Muscle of leg (tissue), 3 donors: ENCODE measurements at regions not wholly inside any gene's neighbourhood (a gene's known extent, or its start where the extent isn't known, plus 50 kb on each side); places are given as distances from the start of the nearest gene placed in this dataset.
"Not testable (repeated sequence)": the region's sequence is repeated elsewhere in the genome, so short reads cannot be mapped to it uniquely, and the experiment has no call there.

ENCODE experiments used
- DNase-seq: peaks from one replicate; pipeline ENCODE4 v3.0.0; 2013
- H3K27ac ChIP-seq: one replicate; pipeline ENCODE4 v1.5.1; 2013; ENCODE audit warnings: mild to moderate bottlenecking, low read length, control low read depth
- H3K27me3 ChIP-seq: one replicate; pipeline ENCODE4 v1.6.1; 2013; ENCODE audit warnings: low read length; ENCODE audit not compliant: control insufficient read depth, insufficient read depth
- H3K36me3 ChIP-seq: one replicate; pipeline ENCODE4 v1.6.1; 2013; ENCODE audit warnings: low read length; ENCODE audit not compliant: control insufficient read depth, insufficient read depth
- H3K4me1 ChIP-seq: one replicate; pipeline ENCODE4 v1.6.1; 2013; ENCODE audit warnings: low read length; ENCODE audit not compliant: control insufficient read depth, insufficient read depth
- H3K4me3 ChIP-seq: one replicate; pipeline ENCODE4 v1.5.1; 2013; ENCODE audit warnings: low read length, control low read depth
- H3K9me3 ChIP-seq: replicated peaks from 2 replicates; pipeline ENCODE4 v1.6.1; 2013; ENCODE audit warnings: low read depth, low read length; ENCODE audit not compliant: control insufficient read depth
- WGBS: methylation state at CpG from one replicate; pipeline ENCODE4 v1.1.5; 2013; ENCODE audit warnings: missing lambda C conversion rate; ENCODE audit not compliant: insufficient coverage; 5-methylcytosine and 5-hydroxymethylcytosine counted together

- no peak for DNase-seq
- no peaks in the 10 kb centered on the region for H3K27me3 ChIP-seq
- 90% methylated on average over 3 of the region's 3 CpGs for WGBS
- H3K4me1 ChIP-seq, result no peaks in the 10 kb centered on the region
- H3K9me3 ChIP-seq, result no peaks in the 10 kb centered on the region
- H3K4me3 ChIP-seq, result no peak overlapping the region
- no peak overlapping the region for H3K27ac ChIP-seq
- no peaks in the 10 kb centered on the region for H3K36me3 ChIP-seq
Observed at GRCh38 chr2:167729911-167730310, 517.5 kb downstream of the STK39 start.

DNA sequence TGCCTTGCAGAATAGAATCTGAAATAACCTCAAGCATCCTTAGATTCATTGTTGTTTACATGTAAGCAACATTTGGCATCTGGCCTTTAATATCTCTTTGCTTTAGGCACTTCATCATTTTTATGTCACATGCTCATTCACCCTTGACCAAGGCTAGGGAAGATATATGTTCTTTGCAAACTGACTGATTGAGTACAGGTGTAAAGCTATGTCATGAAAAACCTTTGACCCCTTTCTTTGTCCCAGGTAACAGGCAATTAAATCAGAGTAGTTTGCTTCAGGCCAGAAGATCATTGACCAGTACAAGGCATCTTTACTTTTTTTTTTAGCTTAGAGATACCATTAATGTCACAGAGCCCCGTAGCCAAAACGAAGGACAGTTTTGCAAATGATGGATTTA is 520.6 kb downstream of the STK39 start:
- H3K36me3 ChIP-seq, result no peaks in the 10 kb centered on the region
- H3K4me1 ChIP-seq, result no peaks in the 10 kb centered on the region
- no peak overlapping the region for H3K4me3 ChIP-seq
- H3K9me3 ChIP-seq, result no peaks in the 10 kb centered on the region
- WGBS, result no CpG with 5 or more reads among the region's 2 CpGs
- no peak for DNase-seq
- H3K27ac ChIP-seq, result no peak overlapping the region
- H3K27me3 ChIP-seq, result no peaks in the 10 kb centered on the region

GRCh38 chr2:167721593-167721992 is 525.8 kb downstream of the STK39 start:
- DNase-seq, result no peak
- 88% methylated on average over 1 of the region's 3 CpGs for WGBS

DNA sequence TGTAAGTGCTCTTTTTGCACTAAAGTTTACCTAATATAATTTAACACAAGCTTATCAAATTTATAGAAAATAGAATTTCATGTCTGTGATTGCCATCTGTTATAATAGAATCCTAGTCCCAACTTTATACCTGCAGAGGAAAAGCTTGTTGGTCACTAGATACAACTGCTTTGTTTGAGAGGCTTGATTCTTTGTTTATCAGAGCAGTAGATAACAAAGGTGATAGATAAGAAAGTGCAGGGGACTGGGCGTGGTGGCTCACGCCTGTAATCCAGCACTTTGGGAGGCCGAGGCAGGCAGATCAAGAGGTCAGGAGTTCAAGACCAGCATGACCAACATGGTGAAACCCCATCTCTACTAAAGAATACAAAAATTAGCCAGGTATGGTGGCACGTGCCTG is 528.0 kb downstream of the STK39 start:
- WGBS, result 82% methylated on average over 2 of the region's 4 CpGs
- H3K4me1 ChIP-seq, result no peaks in the 10 kb centered on the region
- no peaks in the 10 kb centered on the region for H3K27me3 ChIP-seq
- no peaks in the 10 kb centered on the region for H3K36me3 ChIP-seq
- no peak overlapping the region for H3K4me3 ChIP-seq
- no peaks in the 10 kb centered on the region for H3K9me3 ChIP-seq
- no peak overlapping the region for H3K27ac ChIP-seq
- DNase-seq, result no peak

More at GRCh38 chr2:167721593-167721992, 525.8 kb downstream of the STK39 start:
- Histone ChIP-seq H3K9me3 (no peaks in the 10 kb centered on the region), H3K27me3 (no peaks in the 10 kb centered on the region), H3K4me3 (no peak overlapping the region), H3K4me1 (no peaks in the 10 kb centered on the region), H3K27ac (no peak overlapping the region), H3K36me3 (no peaks in the 10 kb centered on the region)

DNA sequence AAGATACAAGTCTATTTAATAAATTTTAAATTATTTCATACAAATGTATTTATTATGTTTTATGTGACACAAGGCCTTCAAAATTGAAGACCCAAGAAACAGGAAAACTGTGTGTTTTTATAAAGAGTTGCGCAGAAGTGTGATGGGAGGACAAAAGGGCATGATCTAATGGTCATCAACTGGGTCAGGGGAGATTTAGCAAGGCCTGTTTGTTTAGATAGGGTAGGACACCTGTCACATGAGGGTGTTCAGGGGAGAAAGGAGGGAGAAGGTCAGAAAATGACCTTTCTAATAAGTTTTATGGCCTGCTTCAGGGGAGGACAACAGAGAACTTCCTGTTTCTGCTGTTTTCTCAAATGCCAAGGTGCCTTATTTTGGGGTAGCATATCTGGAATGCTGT is 528.8 kb downstream of the STK39 start:
- H3K36me3 ChIP-seq, result no peaks in the 10 kb centered on the region
- H3K4me3 ChIP-seq, result no peak overlapping the region
- DNase-seq, result no peak
- no peaks in the 10 kb centered on the region for H3K9me3 ChIP-seq
- no peak overlapping the region for H3K27ac ChIP-seq
- H3K27me3 ChIP-seq, result no peaks in the 10 kb centered on the region
- H3K4me1 ChIP-seq, result no peaks in the 10 kb centered on the region
- WGBS, result 100% methylated on average over 1 of the region's 1 CpG

GRCh38 chr2:167715932-167716331 is 531.5 kb downstream of the STK39 start:
- Histone ChIP-seq H3K9me3 (no peaks in the 10 kb centered on the region), H3K4me1 (no peaks in the 10 kb centered on the region), H3K27me3 (no peaks in the 10 kb centered on the region), H3K4me3 (no peak overlapping the region), H3K36me3 (no peaks in the 10 kb centered on the region), H3K27ac (no peak overlapping the region)
- DNase-seq, result no peak
- 79% methylated on average over 20 of the region's 29 CpGs for WGBS

- 78% methylated on average over 2 of the region's 4 CpGs for WGBS
- DNase-seq, H3K27me3 ChIP-seq, H3K4me1 ChIP-seq, H3K4me3 ChIP-seq, H3K36me3 ChIP-seq, H3K9me3 ChIP-seq, H3K27ac ChIP-seq: not testable (repeated sequence)
Observed at GRCh38 chr2:167715498-167715897, 531.9 kb downstream of the STK39 start.

GRCh38 chr2:167712275-167712674 is 535.1 kb downstream of the STK39 start:
- no peaks in the 10 kb centered on the region for H3K4me1 ChIP-seq
- H3K9me3 ChIP-seq, result no peaks in the 10 kb centered on the region
- no peak overlapping the region for H3K27ac ChIP-seq
- no peaks in the 10 kb centered on the region for H3K36me3 ChIP-seq
- H3K4me3 ChIP-seq, result no peak overlapping the region
- peak; percentile 21 for DNase-seq
- H3K27me3 ChIP-seq, result no peaks in the 10 kb centered on the region
- WGBS, result no CpG with 5 or more reads among the region's 1 CpG

DNA sequence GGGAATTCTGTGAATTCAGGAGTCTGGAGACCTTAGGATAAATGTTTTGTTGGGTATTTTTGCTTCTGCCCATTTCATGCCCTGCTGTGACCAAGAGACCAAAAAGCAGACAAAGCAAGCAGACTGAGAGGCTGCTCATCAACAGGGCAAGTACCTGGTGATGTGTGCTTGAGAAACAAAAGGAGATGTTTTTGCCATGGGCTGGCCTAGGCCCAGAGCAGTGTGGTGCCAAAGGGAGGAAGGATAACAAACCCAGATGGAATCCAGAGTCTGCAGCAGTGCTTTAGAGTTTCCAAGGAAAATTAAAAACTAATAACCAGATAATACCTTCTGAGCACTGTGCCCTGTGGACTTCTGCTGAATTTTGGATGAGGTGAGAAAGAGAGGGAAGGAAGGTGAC is 538.4 kb downstream of the STK39 start:
- no peak overlapping the region for H3K27ac ChIP-seq
- H3K36me3 ChIP-seq, result no peaks in the 10 kb centered on the region
- H3K4me3 ChIP-seq, result no peak overlapping the region
- no peaks in the 10 kb centered on the region for H3K9me3 ChIP-seq
- no peaks in the 10 kb centered on the region for H3K4me1 ChIP-seq
- DNase-seq, result no peak
- H3K27me3 ChIP-seq, result no peaks in the 10 kb centered on the region

- WGBS, result 60% methylated on average over 1 of the region's 2 CpGs
- H3K36me3 ChIP-seq, result no peaks in the 10 kb centered on the region
- H3K4me1 ChIP-seq, result no peaks in the 10 kb centered on the region
- no peaks in the 10 kb centered on the region for H3K27me3 ChIP-seq
- H3K27ac ChIP-seq, result no peak overlapping the region
- no peak overlapping the region for H3K4me3 ChIP-seq
- H3K9me3 ChIP-seq, result no peaks in the 10 kb centered on the region
- no peak for DNase-seq
Observed at GRCh38 chr2:167706800-167707199, 540.6 kb downstream of the STK39 start.

DNA sequence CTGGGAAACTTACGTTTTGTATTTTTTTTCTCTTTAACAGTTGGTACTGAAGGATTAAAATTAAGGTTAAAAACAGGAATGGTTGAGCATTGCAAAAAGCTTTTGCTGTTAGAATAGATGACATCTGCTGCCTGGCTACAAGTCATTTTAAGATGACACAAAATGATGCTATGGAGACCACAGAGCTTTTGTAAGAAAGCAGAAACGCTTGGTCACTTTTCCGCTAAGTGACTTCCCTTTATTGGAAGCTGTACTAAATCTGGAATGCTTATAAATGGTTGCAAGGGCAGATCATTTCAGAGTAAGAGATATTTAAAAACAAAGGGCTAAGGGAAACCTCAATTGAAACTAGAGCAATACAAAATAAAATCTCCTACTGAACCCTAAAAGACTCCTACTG is 544.0 kb downstream of the STK39 start:
- Histone ChIP-seq H3K36me3 (no peaks in the 10 kb centered on the region), H3K27me3 (no peaks in the 10 kb centered on the region), H3K9me3 (no peaks in the 10 kb centered on the region), H3K27ac (no peak overlapping the region), H3K4me3 (no peak overlapping the region), H3K4me1 (no peaks in the 10 kb centered on the region)
- 100% methylated on average over 1 of the region's 3 CpGs for WGBS
- DNase-seq, result no peak
